Astrocyte of the spinal cord (primary cell): ENCODE measurements at regions not wholly inside any gene's neighbourhood (a gene's known extent, or its start where the extent isn't known, plus 50 kb on each side); places are given as distances from the start of the nearest gene placed in this dataset.

ENCODE experiments used
- DNase-seq: peaks from one replicate; pipeline ENCODE4 v3.0.0; 2011; ENCODE audit warnings: low read depth, low spot score
- H3K4me3 ChIP-seq: 2 replicates; pipeline ENCODE4 v1.5.1; 2011; ENCODE audit warnings: low read depth, mild to moderate bottlenecking, low read length, moderate library complexity
- CTCF ChIP-seq: IDR thresholded peaks from 2 replicates; pipeline ENCODE4 v1.5.1; 2012; ENCODE audit warnings: low read depth, mild to moderate bottlenecking, low read length, inconsistent platforms
- in situ Hi-C: cut with HindIII; loops from 2 replicates; pipeline ENCODE4 v1.10.0; 2017; ENCODE audit warnings: low sequenced_read_pairs

GRCh38 chr5:71839096-71839884 lies 120.2 kb downstream of the CARTPT start:
- in situ Hi-C loops: no loop called here
- no peak overlapping the region for H3K4me3 ChIP-seq
- DNase-seq: no peak
- no peak for TF ChIP-seq CTCF

GRCh38 chr5:71841107-71841506 lies 122.0 kb downstream of the CARTPT start:
- DNase-seq: no peak
- in situ Hi-C loops: no loop called here
- H3K4me3 ChIP-seq: no peak overlapping the region
- no peak for TF ChIP-seq CTCF

- no peak overlapping the region for H3K4me3 ChIP-seq
- no peak for DNase-seq
- no peak for TF ChIP-seq CTCF
- in situ Hi-C loops: no loop called here
Measured at GRCh38 chr5:71843111-71843510, 124.0 kb downstream of the CARTPT start.

GRCh38 chr5:71844862-71845261 lies 125.8 kb downstream of the CARTPT start:
- H3K4me3 ChIP-seq: no peak overlapping the region
- DNase-seq: no peak
- TF ChIP-seq CTCF: no peak
- in situ Hi-C loops: no loop called here

GRCh38 chr5:71859515-71859914 lies 140.4 kb downstream of the CARTPT start:
- TF ChIP-seq CTCF: no peak
- in situ Hi-C loops: no loop called here
- no peak overlapping the region for H3K4me3 ChIP-seq
- no peak for DNase-seq

GRCh38 chr5:71860048-71860447 lies 141.0 kb downstream of the CARTPT start:
- no peak overlapping the region for H3K4me3 ChIP-seq
- no peak for TF ChIP-seq CTCF
- in situ Hi-C loops: no loop called here
- DNase-seq: no peak
